ENCODE measurements at regions not wholly inside any gene's neighbourhood (a gene's known extent, or its start where the extent isn't known, plus 50 kb on each side); places are given as distances from the start of the nearest gene placed in this dataset.

DNA sequence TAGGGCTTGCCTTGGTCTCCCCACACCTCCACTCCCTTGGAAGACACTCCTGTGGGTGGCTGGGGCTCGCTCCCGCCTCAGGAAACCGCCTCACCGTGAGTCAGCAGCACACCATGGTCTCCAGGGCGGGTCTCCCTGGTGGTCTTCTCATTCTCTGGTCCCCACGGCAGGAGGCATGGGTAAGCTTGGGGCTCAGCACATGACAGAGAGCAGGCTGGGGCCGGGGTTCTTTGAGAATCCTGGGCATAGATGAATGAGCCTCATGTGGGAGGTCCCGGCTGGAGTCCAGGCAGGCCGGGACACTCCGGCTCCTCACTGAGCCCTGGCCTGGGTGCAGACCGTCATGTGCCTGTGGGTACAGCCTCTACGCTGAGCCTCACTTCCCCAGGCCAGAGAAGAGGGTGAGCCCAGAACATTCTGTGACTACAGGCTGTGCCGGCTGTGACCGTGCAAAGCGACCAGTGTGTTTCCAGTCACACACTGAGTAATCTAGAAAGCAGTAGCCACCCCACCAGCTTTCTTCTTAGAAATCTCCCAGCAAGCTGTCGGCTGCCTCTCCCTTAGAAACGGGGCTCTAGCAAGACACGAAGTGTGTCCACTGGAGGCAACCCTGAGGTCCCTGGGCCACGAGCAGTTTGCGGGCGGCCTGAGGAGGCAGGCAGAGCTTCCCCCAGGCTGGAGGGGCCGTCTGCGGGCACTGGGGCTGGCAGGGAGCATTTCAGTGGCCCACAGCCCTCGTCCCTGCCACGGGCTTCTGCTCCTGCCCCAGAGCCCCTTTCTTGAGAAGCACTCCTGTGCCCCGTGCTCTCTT, 93.1 kb downstream of the RHOB start:
- peak; percentile 42 for ATAC-seq (ENCODE audit: low FRiP score)
- TF ChIP-seq, protein P1, sequence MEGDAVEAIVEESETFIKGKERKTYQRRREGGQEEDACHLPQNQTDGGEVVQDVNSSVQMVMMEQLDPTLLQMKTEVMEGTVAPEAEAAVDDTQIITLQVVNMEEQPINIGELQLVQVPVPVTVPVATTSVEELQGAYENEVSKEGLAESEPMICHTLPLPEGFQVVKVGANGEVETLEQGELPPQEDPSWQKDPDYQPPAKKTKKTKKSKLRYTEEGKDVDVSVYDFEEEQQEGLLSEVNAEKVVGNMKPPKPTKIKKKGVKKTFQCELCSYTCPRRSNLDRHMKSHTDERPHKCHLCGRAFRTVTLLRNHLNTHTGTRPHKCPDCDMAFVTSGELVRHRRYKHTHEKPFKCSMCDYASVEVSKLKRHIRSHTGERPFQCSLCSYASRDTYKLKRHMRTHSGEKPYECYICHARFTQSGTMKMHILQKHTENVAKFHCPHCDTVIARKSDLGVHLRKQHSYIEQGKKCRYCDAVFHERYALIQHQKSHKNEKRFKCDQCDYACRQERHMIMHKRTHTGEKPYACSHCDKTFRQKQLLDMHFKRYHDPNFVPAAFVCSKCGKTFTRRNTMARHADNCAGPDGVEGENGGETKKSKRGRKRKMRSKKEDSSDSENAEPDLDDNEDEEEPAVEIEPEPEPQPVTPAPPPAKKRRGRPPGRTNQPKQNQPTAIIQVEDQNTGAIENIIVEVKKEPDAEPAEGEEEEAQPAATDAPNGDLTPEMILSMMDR (IDR thresholded peaks at IDR 0.05), result no peak
- no peak for DNase-seq (ENCODE audit: low spot score)

DNA sequence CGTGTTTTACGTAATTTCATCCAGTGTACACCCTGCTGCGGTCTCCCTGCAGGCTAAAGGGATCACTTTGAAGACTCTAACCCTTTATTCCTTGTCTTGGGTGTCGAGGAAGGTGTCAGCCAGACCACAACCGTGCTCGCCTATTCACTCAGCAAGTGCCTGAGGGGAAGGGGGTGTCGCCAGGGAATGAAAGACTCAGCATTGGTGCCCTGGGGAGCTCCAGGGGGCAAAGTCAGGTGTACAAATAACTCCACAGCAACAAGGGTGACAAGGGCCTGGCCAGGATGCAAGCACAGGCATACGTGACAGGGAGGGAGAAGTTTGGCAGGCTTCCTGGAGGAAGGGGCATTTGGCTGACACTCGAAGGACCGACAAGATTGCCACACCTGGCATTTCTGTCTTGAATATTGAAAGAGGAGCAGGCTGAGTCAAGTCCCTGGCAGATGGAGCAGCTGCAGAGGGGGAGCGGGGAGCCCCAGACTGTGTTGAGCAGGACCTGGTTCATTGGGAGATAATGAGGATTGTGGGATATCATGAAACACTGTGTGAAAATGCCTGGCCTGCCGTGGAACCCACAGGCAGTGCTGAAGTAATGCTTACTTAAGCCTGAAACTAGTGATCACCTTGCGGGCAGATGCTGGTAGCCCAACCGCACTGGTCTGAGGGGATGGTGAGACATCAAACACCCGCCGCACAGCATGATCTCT, 93.9 kb downstream of the RHOB start:
- DNase-seq (ENCODE audit: low spot score), result no peak
- no peak for ATAC-seq (ENCODE audit: low FRiP score)
- TF ChIP-seq, protein P1 (IDR thresholded peaks at IDR 0.05), result no peak

DNA sequence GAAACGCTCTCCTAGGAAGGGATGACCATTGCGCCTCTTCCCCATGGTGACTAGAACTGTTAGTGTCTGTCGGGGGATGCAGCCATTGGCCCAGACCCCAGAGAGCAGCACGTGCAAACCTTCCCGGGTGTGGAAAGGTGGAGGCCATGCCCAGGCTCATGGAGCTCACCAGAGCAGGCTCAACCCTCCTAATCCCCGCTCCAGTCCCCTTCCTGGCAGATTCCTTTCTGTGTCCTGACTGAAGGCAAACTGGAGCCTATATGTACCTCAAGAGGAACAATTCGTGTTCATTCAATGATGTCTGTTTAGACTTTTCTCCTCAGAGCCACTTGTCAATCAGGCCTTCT, 94.4 kb downstream of the RHOB start:
- no peak for ATAC-seq (ENCODE audit: low FRiP score)
- DNase-seq (ENCODE audit: low spot score), result no peak
- TF ChIP-seq, protein P1 (IDR thresholded peaks at IDR 0.05), result no peak

DNA sequence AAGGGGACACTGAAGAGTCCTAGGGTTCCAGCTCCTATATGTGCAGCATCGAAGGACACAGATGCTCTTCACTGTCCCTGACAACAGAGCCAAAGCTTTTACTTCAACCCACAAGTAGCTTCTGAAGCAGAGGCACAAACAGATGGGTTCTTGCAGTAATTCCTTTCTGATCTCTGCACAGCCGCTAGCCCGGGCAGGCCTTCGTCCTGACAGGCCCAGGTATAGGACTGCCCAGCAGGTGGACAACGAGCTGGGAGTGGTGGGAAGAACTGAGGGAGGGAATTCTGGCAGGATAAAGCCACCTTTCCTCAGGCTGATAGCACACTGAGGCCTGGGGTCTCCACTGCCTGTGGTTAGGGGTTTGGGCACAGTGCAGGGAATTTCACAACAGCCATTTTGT, 94.8 kb downstream of the RHOB start:
- DNase-seq (ENCODE audit: low spot score) (no peak), ATAC-seq (ENCODE audit: low FRiP score) (no peak)
- TF ChIP-seq, protein P1 (IDR thresholded peaks at IDR 0.05), result no peak

DNA sequence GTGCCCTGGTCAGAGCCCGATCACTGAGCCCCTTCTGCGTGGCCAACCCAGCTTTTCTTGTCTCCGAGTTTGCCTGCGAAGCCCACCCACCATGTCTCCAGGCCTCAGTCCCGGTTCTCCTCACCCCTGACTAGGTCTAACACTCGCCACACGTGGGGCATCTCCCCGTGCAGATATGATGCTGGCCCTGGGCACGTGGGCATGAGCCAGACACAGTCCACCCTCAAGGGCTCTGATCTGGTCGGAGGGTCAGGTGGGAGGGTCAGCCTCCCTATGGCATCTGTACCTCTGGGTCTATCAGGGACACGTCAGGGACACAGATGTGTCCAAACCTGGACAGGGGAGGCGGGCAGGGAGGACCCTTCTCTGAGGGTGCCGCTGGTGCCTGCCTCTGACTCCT, 95.4 kb downstream of the RHOB start:
- ATAC-seq (ENCODE audit: low FRiP score) (no peak), DNase-seq (ENCODE audit: low spot score) (no peak)

DNA sequence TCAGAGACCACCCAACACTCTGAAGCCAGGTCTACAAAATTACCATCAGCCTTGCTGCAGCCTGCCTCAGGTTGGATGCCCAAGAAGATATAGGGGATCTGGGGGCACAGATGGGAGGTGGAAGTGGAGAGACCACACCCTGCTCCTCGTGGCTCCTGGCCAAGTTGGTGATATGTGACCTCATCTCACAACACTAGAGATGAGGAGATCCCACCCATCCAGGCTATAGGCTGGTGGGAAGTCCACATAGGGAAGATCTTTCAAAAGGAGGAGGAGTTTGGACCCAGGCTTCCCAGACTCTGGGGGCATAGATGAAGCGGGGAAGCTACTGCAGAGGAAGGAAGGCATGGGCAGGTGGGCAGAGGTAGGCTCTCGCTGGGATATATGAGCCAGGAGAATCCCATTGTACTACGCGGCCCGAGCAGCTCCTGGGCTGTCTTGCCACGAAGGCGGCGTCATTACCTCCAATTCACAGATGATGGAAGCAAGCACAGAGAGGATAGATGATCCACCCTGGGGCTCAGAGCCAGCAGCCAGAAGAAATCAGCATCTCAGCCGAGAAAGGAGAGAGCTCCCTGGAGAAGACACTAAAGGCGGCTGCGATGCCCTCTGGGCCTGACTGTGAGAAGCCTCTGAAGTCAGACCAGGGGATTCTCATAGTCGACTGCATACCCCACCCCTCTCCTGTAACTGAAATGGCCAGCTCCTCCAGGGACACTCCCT, 96.0 kb downstream of the RHOB start:
- DNase-seq (ENCODE audit: low spot score), result no peak
- TF ChIP-seq, protein P1 (IDR thresholded peaks at IDR 0.05), result no peak
- peak; percentile 61 for ATAC-seq (ENCODE audit: low FRiP score)

More for the DNA sequence above, 95.4 kb downstream of the RHOB start:
- TF ChIP-seq, protein P1 (IDR thresholded peaks at IDR 0.05), result no peak

Data from omental fat pad (tissue), 3 donors.